Neuronal stem cell (in vitro differentiated cells): ENCODE measurements at regions not wholly inside any gene's neighbourhood (a gene's known extent, or its start where the extent isn't known, plus 50 kb on each side); places are given as distances from the start of the nearest gene placed in this dataset.

Experiments used
- DNase-seq: peaks from one replicate; pipeline ENCODE4 v3.0.0-alpha.2; 2013; ENCODE audit warnings: low spot score
- H2AFZ ChIP-seq: one replicate; pipeline ENCODE4 v1.6.1; 2013; ENCODE audit warnings: mild to moderate bottlenecking, low read length, inconsistent platforms
- H2AK5ac ChIP-seq: 2 replicates; pipeline ENCODE4 v1.6.1; 2013; ENCODE audit warnings: low read depth, mild to moderate bottlenecking, inconsistent platforms, low read length, moderate library complexity, mixed read lengths
- H2BK120ac ChIP-seq: 2 replicates; pipeline ENCODE4 v1.6.1; 2013; ENCODE audit warnings: low read depth, mild to moderate bottlenecking, inconsistent platforms, low read length, moderate library complexity, mixed read lengths
- H2BK12ac ChIP-seq: one replicate; pipeline ENCODE4 v1.6.1; 2013; ENCODE audit warnings: low read length, inconsistent platforms
- H2BK15ac ChIP-seq: 2 replicates; pipeline ENCODE4 v1.6.1; 2013; ENCODE audit warnings: mild to moderate bottlenecking, low read length, inconsistent platforms, mixed read lengths
- H2BK5ac ChIP-seq: one replicate; pipeline ENCODE4 v1.6.1; 2013; ENCODE audit warnings: inconsistent platforms, mild to moderate bottlenecking, low read length, moderate library complexity
- H3K14ac ChIP-seq: one replicate; pipeline ENCODE4 v1.6.1; 2013; ENCODE audit warnings: low read length, inconsistent platforms
- H3K18ac ChIP-seq: 2 replicates; pipeline ENCODE4 v1.6.1; 2013; ENCODE audit warnings: low read length, inconsistent platforms
- H3K23ac ChIP-seq: 2 replicates; pipeline ENCODE4 v1.6.1; 2013; ENCODE audit warnings: low read depth, mild to moderate bottlenecking, mixed read lengths, low read length, inconsistent platforms; ENCODE audit not compliant: poor library complexity
- H3K27ac ChIP-seq: replicated peaks from 3 replicates; pipeline ENCODE4 v1.5.1; 2013; ENCODE audit warnings: low read length, inconsistent platforms
- H3K27me3 ChIP-seq, 3 experiments: 2 replicates each; pipeline ENCODE4 v1.6.1; 2013; ENCODE audit warnings: low read length in 3 of 3, mild to moderate bottlenecking in 2 of 3, inconsistent platforms in 1 of 3, low read depth in 1 of 3, mixed read lengths in 1 of 3, moderate library complexity in 1 of 3; ENCODE audit not compliant: control insufficient read depth in 3 of 3, insufficient read depth in 3 of 3
- H3K36me3 ChIP-seq, 2 donors: replicated peaks in 1 of 2; 2 replicates each; pipeline ENCODE4 v1.6.1; 2013; ENCODE audit warnings: low read length in 2 of 2; ENCODE audit not compliant: control insufficient read depth in 2 of 2, insufficient read depth in 2 of 2
- H3K4ac ChIP-seq: 2 replicates; pipeline ENCODE4 v1.6.1; 2013; ENCODE audit warnings: inconsistent platforms, mild to moderate bottlenecking, low read length, moderate library complexity
- H3K4me1 ChIP-seq, 2 donors: 1 replicate in 1 of 2; 2 replicates in 1 of 2; pipeline ENCODE4 v1.6.1; 2013; ENCODE audit warnings: low read length in 2 of 2, low read depth in 1 of 2; ENCODE audit not compliant: control insufficient read depth in 2 of 2, insufficient read depth in 1 of 2
- H3K4me2 ChIP-seq: one replicate; pipeline ENCODE4 v1.6.1; 2013; ENCODE audit warnings: mild to moderate bottlenecking, low read length, inconsistent platforms; ENCODE audit not compliant: insufficient read depth, poor library complexity, severe bottlenecking
- H3K4me3 ChIP-seq, 2 donors: 2 replicates each; pipeline ENCODE4 v1.5.1; 2013; ENCODE audit warnings: low read length in 2 of 2, mild to moderate bottlenecking in 2 of 2, inconsistent platforms in 1 of 2, moderate library complexity in 1 of 2
- H3K79me1 ChIP-seq: one replicate; pipeline ENCODE4 v1.6.1; 2013; ENCODE audit warnings: low read depth, mild to moderate bottlenecking, inconsistent platforms, low read length, moderate library complexity
- H3K9ac ChIP-seq: one replicate; pipeline ENCODE4 v1.6.1; 2013; ENCODE audit warnings: mild to moderate bottlenecking, low read depth, low read length, inconsistent platforms; ENCODE audit not compliant: poor library complexity
- H3K9me3 ChIP-seq, 2 donors: replicated peaks in 1 of 2; 2 replicates each; pipeline versions ENCODE3 to v1.6.1; 2013; ENCODE audit warnings: low read length in 2 of 2, mild to moderate bottlenecking in 2 of 2, inconsistent platforms in 1 of 2, low read depth in 1 of 2, mixed read lengths in 1 of 2, moderate library complexity in 1 of 2; ENCODE audit not compliant: control insufficient read depth in 2 of 2, insufficient read depth in 1 of 2
- H4K8ac ChIP-seq: one replicate; pipeline ENCODE4 v1.6.1; 2013; ENCODE audit warnings: low read depth, mild to moderate bottlenecking, inconsistent platforms, low read length, moderate library complexity
- H4K91ac ChIP-seq: one replicate; pipeline ENCODE4 v1.6.1; 2013; ENCODE audit warnings: low read length, low read depth, mild to moderate bottlenecking, inconsistent platforms; ENCODE audit not compliant: poor library complexity
- WGBS, 2 donors: extraction: QIAGEN DNeasy Blood & Tissue Kit; methylation state at CpG; one replicate each; pipeline ENCODE4 v1.1.7; 2013; ENCODE audit warnings: missing lambda C conversion rate in 2 of 2, mixed read lengths in 1 of 2; ENCODE audit not compliant: insufficient read length in 2 of 2, insufficient replicate concordance in 1 of 2; ENCODE audit errors: extremely low coverage in 2 of 2; 5-methylcytosine and 5-hydroxymethylcytosine counted together

DNA sequence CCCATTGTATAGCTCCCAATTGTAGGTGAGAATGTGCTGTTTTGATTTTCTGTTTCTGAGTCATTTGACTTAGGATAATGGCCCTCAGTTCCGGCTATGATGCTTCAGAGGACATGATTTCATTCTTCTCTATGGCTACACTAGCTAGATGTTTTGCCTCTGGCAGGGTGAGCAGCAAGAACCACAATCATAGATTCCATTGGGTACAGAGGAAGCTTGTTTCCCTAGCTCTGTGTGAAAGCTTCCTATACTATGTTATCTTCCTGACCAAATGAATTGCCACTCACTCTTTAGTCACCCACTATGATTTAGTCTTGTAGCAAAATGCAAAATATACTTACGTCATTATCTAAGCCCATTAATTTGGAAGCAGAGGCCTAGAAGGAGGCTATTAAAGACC is 616.3 kb downstream of the PLA2G4A start:
- Histone ChIP-seq H2BK5ac (no peak overlapping the region), H3K9ac (no peak overlapping the region), H3K23ac (no peak overlapping the region), H3K36me3 (no peaks in the 10 kb centered on the region), H3K18ac (no peak overlapping the region), H3K14ac (no peak overlapping the region), H4K8ac (no peak overlapping the region), H3K4ac (no peak overlapping the region), H4K91ac (no peak overlapping the region), H2BK15ac (no peak overlapping the region), H2AFZ (no peak overlapping the region), H2BK12ac (no peak overlapping the region), H3K4me1 (no peaks in the 10 kb centered on the region), H3K4me3 (no peak overlapping the region), H3K9me3 (no peaks in the 10 kb centered on the region), H3K27ac (no peak overlapping the region), H3K79me1 (no peaks in the 10 kb centered on the region), H2AK5ac (no peak overlapping the region), H2BK120ac (no peak overlapping the region), H3K27me3 (no peaks in the 10 kb centered on the region), H3K4me2 (no peak overlapping the region)
- no CpG with 5 or more reads among the region's 2 CpGs for WGBS, 2 donors
- DNase-seq = no peak

DNA sequence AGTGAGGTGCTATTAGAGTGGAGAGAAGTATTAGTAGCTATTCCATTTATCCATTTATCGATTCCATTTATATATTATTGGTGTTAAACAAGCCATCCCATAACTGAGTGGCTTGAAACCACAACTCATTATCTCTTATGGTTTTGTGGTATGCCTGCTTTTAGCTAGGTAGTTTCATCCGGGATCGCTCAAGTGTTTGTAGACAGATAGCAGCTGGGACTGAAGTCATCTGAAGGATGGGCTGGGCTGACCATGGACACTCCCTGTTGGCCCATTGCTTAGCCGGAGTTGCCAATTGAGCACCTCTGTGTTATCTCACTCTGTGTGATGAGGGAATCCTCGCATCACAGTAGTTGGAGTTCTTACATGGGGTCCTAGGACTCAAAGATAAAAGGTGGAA is 622.5 kb downstream of the PLA2G4A start:
- no peak overlapping the region for H2AFZ ChIP-seq
- no peaks in the 10 kb centered on the region for H3K79me1 ChIP-seq
- no peak for DNase-seq
- H2BK15ac ChIP-seq = no peak overlapping the region
- no peaks in the 10 kb centered on the region for H3K36me3 ChIP-seq
- H3K4ac ChIP-seq = no peak overlapping the region
- no peak overlapping the region for H3K18ac ChIP-seq
- H3K9ac ChIP-seq = no peak overlapping the region
- H3K4me1 ChIP-seq = no peaks in the 10 kb centered on the region
- no peak overlapping the region for H3K4me3 ChIP-seq
- no peak overlapping the region for H3K4me2 ChIP-seq
- no peak overlapping the region for H3K27ac ChIP-seq
- no peak overlapping the region for H4K8ac ChIP-seq
- H3K23ac ChIP-seq = no peak overlapping the region
- no peak overlapping the region for H4K91ac ChIP-seq
- H2BK120ac ChIP-seq = no peak overlapping the region
- H2BK12ac ChIP-seq = no peak overlapping the region
- H3K27me3 ChIP-seq = no peaks in the 10 kb centered on the region
- no peak overlapping the region for H2AK5ac ChIP-seq
- WGBS, 2 donors = no CpG with 5 or more reads among the region's 5 CpGs
- H2BK5ac ChIP-seq = no peak overlapping the region
- H3K14ac ChIP-seq = no peak overlapping the region
- no peaks in the 10 kb centered on the region for H3K9me3 ChIP-seq

DNA sequence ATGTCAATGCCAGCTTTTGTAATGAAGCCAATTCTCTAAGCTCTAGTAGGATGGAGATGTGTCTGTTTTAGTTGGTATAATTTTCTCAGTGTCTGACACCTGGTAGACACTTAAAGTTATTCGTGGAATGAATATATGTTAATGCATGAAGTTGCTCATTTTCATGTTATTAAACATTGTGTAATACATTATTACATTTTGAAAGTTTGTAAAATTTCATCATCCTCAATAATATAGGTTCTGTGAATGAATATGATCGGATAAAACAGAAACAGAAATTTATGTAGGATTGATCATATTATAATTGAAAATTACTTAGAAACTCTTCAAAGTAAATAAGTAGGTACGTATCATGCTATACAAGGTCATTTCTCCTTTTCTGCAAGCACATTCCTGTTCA is 625.3 kb downstream of the PLA2G4A start:
- Histone ChIP-seq H3K27ac (no peak overlapping the region), H3K27me3 (no peaks in the 10 kb centered on the region), H3K36me3 (no peaks in the 10 kb centered on the region), H3K23ac (no peak overlapping the region), H3K4me3 (no peak overlapping the region), H4K8ac (no peak overlapping the region), H2BK5ac (no peak overlapping the region), H2BK12ac (no peak overlapping the region), H3K9ac (no peak overlapping the region), H3K9me3 (no peaks in the 10 kb centered on the region), H3K79me1 (no peaks in the 10 kb centered on the region), H2BK120ac (no peak overlapping the region), H2BK15ac (no peak overlapping the region), H3K4me2 (no peak overlapping the region), H2AFZ (no peak overlapping the region), H3K4me1 (no peaks in the 10 kb centered on the region), H3K18ac (no peak overlapping the region), H4K91ac (no peak overlapping the region), H2AK5ac (no peak overlapping the region), H3K14ac (no peak overlapping the region), H3K4ac (no peak overlapping the region)
- DNase-seq = no peak
- no CpG with 5 or more reads among the region's 3 CpGs for WGBS, 2 donors

DNA sequence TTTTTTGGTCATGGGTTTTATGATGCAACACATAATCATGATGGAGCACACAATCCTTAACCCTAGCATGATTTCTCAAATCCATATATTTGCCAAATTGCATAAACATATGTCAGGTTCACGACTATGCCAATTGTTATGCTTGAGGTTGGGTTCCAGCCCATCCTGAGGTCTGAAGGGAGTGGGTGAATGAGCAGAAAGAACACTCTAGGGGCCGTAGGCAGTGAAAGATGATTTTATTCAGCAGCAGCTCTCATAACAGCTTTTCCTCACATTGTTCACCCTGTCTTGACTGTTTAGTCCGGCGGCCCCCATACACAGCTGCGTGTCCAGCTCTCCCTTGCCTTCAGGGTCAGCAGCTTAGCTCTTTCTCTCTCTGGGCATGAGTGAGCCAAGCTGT is 627.7 kb downstream of the PLA2G4A start:
- DNase-seq = no peak
- no peak overlapping the region for H3K23ac ChIP-seq
- H2BK5ac ChIP-seq = no peak overlapping the region
- H3K36me3 ChIP-seq = no peaks in the 10 kb centered on the region
- no peak overlapping the region for H3K4me3 ChIP-seq
- no peak overlapping the region for H3K18ac ChIP-seq
- H3K4me1 ChIP-seq = no peaks in the 10 kb centered on the region
- no peaks in the 10 kb centered on the region for H3K27me3 ChIP-seq
- H4K8ac ChIP-seq = no peak overlapping the region
- H3K9ac ChIP-seq = no peak overlapping the region
- no peak overlapping the region for H2AK5ac ChIP-seq
- H3K4ac ChIP-seq = no peak overlapping the region
- no peaks in the 10 kb centered on the region for H3K79me1 ChIP-seq
- no peak overlapping the region for H3K27ac ChIP-seq
- no peak overlapping the region for H2BK120ac ChIP-seq
- no peak overlapping the region for H3K14ac ChIP-seq
- no peak overlapping the region for H3K4me2 ChIP-seq
- H4K91ac ChIP-seq = no peak overlapping the region
- no peaks in the 10 kb centered on the region for H3K9me3 ChIP-seq
- no CpG with 5 or more reads among the region's 5 CpGs for WGBS, 2 donors
- H2BK12ac ChIP-seq = no peak overlapping the region
- no peak overlapping the region for H2BK15ac ChIP-seq
- H2AFZ ChIP-seq = no peak overlapping the region
